NCI-H1092 treated with DMSO at 0.1 percent for 48 hours (cell line): ENCODE measurements at regions not wholly inside any gene's neighbourhood (a gene's known extent, or its start where the extent isn't known, plus 50 kb on each side); places are given as distances from the start of the nearest gene placed in this dataset.

Source experiments
- DNase-seq: peaks from one replicate; lab custom pipeline; 2025; lab: John Stamatoyannopoulos, UW

DNA sequence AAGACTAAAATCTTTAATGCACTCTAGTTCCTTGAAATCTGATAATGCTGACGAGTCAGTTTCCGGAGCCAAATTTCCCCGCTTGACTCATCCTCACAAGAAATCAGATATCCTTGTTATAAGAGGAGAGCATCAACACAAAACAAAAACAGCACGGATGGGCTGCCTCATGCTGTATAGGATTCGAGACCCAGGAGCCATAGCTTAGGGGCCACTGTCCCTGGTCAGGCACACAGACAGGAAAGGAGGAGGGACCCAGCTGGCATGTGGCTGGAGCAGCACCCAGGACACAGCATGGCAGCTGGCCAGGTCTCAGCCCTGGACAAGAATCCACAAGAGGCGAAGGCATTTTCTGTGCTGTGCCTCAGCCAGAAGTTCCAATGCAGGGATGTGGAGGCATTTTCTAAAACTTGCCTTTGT, 110.2 kb upstream of the SPATA13 start:
- DNase-seq = no peak

DNA sequence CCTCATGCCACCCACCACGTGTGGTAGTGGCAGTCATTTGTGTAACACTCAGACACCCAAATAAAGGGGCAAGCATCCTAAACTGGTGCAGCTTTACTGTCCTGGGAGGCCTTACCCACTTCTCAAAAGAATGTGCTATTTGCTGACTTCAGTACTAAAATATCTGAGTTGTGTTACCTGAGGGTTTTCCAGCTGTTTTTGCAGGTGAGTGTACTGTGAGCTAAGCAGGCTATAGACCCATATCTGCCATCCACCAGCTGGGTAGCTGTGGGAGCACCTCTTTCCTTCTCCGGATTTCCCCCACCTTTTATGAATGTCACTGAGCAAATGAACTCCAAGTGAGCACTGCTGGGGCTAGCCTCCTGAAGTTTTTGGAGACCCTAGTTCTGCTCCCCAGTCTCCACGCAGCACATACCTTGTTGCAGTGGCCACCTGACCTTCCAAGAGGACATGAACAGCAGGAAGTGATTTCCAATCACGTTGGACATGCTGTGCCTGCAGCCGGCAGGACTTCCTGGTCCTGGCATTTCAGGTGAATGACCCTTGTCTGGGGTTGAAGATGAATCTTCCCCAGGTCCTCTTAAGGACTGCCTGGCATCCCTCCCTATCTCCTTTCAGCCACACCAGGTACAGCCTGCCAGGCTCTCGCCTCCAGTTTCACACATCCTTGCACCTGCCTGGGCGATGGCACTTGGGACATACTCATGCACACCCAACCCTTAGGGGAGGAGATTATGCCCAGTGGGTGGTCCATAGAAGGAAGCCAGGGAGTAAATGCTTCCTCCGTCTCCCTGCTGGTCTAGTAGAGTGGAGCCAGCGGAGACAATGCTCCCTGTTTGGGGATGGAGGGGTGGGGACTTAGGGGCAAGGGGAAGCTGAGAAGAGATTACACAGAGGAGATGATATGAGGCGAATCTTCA, 109.5 kb upstream of the SPATA13 start:
- no peak for DNase-seq

DNA sequence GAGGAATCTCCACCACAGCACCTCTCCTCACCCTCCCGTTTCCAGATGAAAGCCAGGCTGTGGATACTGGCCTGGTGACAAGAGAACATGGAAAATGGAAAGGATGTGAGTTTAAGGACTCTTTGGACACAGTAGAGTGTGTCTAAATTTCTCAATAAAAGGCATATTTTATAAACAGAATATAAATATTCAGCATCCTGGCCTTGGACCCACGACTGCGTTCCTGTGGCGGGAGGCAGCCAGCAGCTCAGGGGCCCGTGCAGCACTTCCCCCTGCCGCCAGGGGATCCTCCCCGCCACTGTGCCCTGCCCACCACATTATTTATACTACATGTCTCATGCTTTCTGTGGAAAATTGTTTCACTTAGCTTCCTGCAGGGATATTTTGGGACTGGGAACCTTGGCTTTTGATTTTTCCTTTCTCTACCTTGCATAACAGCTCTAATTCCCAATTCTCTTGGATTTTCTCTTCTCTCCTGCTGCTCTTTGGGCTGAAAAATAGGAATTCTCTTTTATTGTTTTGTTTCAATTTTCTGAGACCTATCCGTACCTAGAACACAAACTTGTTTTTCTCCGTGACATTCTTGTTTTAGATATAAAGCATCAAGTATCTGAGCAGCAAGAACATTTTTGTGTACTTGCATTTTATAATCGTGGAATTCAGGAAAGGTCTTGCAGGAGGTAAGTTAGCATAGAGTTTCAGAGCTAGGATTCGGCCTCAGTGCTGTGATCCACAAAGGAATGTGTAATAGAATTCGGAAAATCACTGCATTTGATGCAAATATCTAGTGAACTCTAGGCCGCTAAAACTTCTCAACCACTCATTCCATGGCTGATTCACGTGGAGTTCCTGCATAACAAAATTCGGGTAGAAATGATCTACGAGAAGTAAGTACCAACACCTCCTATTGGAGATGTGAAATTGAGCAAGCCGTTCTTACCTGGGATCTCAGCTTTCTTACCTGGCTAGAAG, 107.7 kb upstream of the SPATA13 start:
- no peak for DNase-seq

DNA sequence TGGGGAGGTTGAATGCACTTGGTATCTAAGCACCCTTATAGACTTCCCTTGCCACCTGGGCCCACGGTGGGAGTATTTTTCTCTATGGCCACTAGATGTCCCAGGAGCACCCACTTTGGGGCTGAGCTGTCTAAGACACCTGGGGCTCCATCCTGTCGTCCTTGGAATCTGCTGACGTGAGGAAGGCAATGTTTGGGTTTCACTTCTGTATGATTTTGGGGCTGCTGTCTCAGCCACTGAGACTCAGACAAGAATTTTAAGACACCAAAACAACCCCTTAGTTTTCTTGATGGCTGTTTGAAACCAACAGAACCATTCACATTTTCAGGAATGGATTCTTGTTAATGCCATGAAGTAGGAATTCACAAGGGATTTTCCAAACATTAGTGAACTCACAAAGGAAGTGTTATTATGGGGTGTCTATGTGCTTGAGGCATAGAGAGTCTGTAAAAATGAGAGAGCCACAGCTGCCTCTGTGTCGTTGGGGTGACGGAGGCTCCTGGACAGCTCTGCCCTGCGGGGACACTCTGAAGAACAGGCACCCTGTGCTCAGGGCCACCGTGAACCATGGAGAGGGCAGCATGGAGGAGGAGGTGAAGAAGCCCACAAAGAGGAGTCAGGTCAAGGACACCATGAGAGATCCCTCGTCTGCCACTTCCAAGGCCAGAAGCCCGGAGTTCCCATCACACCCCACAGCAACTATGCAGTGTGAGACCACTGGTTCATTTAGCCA, 106.8 kb upstream of the SPATA13 start:
- peak; percentile 74 for DNase-seq

DNA sequence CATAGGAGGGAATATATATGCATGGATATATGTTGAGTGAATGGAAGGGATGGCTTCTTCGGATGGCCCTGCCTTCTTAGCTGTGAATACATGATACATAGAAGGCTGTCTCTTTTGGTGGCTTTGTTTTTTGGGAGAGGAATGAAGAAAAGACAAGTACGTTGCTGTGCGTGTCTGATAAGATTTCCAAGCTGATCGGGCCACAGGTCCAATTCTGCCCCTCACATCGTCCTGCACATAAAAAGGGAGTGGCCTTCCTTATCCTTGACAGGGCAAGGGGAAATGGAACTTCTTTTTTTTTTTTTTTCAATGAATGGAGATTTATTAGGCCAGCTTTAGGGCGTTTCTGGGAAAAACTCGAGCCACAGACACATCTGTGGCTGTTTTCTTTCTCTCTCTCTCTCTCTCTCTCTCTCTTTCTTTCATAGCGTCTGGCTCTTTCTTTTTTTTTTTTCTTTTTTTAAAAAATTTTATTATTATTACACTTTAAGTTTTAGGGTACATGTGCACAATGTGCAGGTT, 103.8 kb upstream of the SPATA13 start:
- no peak for DNase-seq

DNA sequence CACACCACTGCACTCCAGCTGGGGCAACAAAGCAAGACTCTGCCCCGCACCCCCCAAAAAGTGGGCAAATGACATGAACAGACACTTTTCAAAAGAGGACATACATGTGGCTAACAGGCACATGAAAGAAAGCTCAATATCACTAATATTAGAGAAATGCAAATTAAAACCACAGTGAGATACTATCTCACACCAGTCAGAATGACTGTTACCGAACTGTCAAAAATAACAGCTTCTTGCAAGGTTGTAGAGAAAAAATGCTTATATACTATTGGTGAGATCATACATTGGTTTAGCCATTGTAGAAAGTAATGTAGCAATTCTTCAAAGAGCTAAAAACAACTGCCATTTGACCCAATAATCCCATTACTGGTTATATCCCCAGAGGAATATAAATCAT, 99.5 kb upstream of the SPATA13 start:
- DNase-seq = no peak

DNA sequence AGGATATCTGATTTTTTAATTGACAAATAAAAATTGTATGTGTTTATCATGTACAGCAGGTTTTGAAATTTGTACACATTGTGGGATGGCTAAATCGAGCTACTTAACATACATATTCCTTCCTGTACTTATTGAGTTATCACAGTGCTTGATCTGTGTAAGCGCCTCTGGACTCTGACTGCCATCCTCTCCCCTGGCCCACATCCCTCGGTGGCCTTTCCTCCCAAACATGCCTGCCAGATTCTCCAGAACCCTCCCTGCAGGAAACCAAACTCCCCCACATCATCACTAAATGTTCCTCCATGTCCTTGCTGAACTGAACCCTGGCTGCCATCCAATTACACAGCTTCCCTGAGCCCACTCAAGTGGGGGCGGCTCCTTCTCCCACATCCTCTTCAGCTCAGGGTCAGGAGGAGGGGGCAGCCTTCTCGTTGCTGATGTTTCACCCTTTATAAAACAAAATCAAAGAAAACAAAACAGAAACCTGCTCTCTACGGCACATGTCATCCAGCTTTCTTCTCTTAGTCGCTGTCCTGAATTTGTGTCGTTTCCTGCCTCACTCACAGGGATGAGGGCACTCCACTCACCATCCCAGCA, 97.1 kb upstream of the SPATA13 start:
- DNase-seq = peak; percentile 87

DNA sequence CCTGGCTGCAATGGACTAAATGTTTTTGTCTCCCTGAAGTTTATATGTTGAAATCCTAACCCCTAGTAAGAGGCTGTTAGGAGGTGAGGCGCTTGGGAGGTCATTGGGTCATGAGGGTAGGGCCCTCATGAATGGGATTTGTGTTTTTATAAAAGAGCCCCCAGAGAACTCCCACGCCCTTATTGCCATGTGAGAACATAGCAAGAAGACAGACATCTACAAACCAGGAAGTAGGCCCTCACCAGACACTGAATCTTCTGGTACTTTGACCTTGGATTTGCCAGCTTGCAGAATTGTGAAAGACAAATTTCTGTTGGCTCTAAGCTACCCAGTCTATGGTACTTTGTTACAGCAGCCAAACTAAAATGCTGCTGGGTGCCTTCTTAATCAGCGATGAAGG, 96.1 kb upstream of the SPATA13 start:
- DNase-seq = peak; percentile 35

DNA sequence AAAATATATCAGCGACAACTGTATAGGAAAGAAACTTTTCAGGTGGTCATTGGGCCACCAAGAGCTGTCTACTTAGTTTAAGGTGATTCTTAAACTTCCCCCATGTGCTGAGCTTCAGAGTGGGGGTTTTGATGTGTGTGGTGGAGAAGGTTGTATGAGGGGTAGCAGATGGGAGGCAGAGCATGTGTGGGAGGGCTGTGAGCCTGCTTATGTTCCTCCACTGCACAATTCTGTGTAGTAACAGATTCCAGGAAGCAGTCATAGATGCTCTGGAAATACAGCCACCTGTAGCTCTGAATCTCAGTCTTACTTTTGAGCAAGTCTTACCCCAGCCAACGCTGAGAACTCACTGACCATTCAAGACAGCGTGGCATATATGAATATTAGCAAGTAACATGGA, 95.3 kb upstream of the SPATA13 start:
- no peak for DNase-seq

DNA sequence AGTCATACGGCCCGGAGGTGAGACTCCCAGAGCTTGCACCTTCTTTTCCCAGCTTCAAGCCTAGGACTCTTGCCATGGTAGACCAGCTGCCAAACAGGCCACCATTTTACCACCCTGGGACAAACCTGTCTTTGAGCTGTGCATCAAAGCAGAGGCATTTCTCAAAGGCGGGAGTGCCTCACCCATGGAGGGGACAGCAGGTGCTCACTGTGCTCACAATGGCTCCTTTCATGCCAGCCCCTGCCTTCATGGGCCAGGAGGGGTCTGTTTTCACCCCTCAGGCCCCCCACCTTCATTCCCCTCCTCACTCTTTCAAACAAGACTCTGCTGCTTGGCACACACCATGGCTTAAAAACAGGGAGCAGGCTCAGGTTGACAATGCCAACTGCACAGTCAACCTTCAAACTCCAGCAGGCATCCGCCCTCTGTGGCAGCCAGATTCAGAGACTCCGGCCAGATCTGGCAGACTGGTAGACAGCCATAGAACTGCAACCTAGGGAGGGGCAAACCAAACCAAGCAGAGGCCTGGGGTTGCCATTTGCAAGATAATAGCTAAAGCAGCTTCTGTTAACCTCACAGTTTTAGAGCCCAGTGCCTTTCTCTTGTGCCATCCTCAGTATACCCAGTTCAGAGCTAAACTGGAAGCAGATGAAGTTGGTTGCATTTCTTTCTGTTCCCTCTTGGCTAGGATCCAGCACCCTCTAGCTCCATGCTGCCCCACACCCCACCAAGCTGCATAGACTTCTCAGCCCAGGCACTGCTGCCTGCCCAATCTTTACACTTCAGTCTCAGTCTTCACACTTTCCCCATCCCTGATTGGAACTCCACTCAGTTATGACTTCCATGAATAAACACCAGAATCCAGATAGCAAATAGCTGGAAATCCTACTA, 93.9 kb upstream of the SPATA13 start:
- DNase-seq = no peak

DNA sequence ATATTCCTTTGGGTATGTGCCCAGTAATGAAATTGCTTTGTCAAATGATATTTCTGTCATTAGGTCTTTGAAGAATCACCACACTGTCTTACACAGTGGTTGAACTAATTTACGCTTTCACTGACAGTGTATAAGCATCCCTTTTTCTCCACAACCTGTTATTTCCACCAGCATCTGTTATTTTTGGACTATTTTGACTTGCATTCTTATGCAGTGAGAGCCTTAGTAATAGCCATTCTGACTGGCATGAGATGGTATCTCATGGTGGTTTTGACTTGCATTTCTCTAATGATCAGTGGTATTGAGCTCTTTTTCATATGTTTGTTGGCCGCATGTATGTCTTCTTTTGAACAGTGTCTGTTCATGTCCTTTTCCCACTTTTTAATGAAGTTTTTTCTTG, 92.0 kb upstream of the SPATA13 start:
- no peak for DNase-seq

DNA sequence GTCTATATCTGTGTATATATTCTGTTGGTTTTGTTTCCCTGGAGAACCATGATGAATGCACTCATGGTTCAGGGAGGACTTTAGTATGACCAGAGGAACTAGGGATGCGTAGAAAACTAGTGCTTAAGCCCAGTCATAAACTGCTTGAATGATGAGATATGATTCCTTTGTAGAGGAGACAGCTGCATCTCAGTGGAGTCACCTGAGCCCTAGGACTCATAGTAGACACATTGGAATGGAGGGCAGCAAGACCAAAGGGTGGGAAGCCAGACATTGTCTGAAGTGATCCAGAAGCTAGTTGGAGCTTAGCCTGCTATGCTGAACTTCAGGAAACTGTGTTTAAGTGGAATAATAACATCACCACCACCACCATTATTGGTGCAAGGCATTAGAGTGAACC, 89.5 kb upstream of the SPATA13 start:
- DNase-seq = no peak

DNA sequence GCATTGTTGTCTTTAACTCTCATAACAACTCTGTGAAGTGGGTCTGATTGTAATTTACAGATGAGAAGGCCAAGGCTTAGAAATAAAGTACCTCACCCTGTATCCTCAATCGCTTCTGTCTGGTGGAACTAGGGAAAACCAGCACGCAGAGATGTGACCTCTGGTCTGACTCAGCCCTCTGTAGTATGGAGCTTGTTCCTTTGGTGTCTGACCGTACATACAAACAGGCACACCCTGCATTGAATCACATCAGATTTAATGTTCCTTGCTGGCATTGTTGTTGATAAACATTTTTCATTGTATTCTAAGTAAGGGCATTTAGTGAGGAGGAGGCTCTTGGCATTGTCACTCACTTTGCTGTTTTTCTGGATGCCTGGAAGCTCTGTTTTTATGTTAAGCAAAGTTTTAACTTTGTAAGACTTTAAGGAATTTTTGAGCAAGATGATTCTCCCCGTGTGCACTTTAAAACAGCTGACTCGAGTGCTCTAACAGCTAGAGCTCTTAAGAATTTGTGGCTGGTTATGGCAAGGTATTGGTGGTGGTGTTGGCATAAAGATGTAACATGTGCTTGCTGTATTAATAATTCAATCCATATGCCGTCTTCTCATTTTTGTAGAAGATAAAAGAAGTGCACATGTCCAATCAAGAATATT, 89.0 kb upstream of the SPATA13 start:
- DNase-seq = no peak

DNA sequence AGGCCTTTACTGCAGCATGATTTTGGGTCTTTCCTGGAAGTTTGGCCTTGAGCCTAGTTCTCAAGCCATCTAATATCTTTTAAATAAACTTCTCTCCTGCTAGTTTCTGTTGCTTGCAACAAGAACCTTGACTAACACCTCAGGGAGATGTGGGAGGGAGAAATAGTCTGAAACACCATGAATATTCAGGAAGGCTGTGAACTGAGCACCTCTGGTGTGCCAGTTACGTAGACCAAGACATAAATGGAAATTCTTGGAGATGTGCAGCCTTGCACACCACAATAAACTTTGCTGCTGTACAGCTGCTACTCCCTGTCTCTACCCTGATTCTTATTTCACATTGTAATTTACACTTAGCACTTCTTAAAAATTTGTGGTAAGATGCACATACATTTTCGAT, 86.9 kb upstream of the SPATA13 start:
- no peak for DNase-seq

DNA sequence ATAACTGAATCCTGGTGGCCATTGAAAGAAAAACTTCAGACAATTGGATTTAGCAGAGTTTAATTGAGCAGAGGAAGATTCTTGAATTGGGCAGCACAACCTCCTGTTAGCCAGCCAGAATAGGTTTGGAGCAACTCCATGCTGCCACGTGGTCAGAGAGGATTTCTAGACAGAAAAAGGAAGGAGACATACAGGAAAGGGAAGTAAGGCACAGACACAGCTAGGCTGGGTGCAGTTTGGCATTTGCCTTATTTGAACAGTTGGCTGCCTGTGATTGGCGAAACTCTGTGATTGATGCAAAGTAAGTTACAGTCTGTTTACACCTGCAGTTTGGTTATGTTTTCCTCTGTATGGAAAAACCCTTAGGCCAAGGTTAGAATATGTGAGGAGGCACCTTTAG, 85.8 kb upstream of the SPATA13 start:
- DNase-seq = no peak

DNA sequence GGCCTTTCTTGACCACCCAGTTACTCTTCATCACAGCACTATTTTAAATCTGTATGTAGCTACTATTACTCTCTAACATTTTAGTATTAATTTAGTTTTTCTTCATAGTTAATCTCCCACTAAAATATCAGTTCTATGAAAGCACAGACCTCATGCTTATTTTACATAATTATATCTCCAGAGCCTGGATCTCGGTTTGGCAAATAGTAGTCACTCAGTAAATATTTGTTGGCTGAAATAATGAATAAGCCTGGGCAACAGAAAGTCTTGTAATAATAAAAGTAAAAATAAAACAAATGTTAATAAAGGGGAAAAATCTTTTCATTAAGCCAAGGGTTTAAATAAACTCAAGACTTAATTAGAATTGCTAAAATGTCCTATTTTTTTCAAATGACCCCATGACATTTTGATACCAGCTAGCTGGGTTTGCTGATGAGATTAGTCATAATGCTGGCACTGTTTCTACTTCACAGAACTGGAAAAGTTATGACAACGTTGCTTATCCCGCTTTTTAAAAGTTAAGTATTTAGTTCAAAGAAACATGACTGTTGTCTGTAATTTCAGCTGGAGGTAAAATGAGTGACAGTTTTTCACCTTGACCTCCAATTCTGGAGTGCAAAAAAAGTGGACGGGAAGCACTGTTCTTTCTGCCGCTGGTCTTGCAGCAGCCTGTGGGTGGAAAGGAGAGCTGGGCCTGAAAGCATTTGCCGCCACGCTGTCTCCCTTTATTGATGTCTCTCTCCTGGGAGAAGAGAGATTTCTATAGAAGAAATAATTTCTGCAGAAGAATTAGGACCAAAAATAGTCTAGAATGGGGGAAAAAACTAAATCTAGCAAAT, 85.2 kb upstream of the SPATA13 start:
- DNase-seq = no peak

DNA sequence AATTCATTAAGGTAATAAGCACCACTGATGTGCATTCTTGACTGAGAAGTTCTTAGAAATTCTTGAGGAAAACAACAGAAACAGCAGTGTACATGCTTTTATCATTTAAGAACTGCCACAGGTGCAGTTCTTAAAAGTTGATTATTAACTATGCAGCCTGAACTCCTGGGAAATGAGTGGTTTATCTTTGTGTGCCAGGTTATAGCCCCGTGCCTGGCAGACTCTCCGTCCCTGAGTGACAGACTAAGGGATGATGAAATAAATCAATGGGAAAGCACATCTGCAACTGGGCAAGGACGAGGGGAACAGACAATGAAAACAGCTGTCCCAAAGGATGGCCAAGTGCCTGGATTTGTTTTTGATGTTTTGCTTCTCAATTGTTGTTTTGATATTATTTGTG, 84.4 kb upstream of the SPATA13 start:
- DNase-seq = no peak

DNA sequence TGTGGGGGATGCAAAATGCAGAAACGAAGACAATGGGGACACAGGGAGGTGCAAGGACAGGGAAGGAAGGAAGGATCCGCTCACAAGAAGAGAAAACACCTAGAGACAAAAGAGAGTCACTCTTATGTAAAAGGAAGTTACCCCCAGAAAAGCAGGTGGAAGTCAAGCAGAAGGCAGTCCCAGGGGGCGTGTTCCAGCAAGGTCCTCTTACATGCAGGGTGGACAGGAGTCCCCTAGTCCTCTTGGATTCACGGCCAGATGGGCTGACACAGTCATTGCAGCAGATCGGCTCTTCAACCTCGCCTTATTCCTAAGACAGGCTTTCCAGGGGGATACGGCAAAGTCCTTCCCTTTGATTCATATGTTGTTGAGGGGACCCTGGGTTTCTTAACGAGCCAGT, 83.9 kb upstream of the SPATA13 start:
- no peak for DNase-seq

DNA sequence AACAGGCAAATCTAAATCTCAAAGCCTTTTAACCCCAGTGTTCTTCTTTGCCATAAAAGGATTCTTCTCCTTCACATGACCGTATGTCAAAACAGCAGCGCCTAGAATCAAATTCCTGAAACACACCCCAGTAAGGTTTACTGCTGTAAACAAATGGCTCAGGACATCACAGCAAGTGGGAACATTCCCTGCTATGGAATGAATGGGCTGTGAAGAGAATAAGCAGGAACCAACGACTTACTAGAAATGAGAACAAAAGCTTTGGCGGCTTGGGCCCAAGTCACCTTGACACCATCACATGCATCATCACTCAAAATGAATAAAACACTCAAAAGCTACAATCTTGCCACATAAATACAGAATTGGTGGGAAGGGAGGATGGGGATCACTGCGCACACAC, 80.4 kb upstream of the SPATA13 start:
- DNase-seq = no peak
